Ovary (tissue), 3 donors: ENCODE measurements at regions not wholly inside any gene's neighbourhood (a gene's known extent, or its start where the extent isn't known, plus 50 kb on each side); places are given as distances from the start of the nearest gene placed in this dataset.

Experiments
- POLR2A ChIP-seq: fragments of 450-650 bp; IDR thresholded peaks from one replicate; pipeline ENCODE4 v1.6.1; 2017; ENCODE audit warnings: antibody characterized with exemption, mild to moderate bottlenecking, moderate library complexity
- TF ChIP-seq, protein P1 (sequence below), 3 donors: fragments of 450-650 bp in 2 of 3; fragments of 200-600 bp in 1 of 3; IDR thresholded peaks; one replicate each; pipeline versions ENCODE4 v1.5.1 to v1.8.0; 2016 to 2022; ENCODE audit warnings: antibody characterized with exemption in 3 of 3, mild to moderate bottlenecking in 1 of 3
- donor health status: DM: no; HTN: no; CAD: no.

DNA sequence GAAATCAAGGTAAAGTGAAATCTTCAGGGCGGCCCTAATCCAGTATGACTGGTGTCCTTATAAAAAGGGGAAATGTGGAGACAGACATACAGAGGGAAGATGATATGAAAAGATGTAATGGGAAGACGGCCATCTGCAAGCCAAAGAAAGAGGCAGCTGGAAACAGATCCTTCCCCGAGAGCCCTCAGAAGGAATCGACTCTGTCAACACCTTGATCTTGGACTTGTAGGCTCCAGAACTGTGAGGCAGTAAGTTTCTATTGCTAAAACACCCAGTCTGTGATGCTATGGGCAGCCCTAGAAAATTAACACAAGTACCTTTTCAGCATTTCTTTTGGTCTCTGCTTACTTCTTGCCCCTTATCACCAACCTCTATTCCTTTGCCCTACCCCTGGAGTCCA lies 174.7 kb upstream of the TPM1 start:
- TF ChIP-seq, protein P1, sequence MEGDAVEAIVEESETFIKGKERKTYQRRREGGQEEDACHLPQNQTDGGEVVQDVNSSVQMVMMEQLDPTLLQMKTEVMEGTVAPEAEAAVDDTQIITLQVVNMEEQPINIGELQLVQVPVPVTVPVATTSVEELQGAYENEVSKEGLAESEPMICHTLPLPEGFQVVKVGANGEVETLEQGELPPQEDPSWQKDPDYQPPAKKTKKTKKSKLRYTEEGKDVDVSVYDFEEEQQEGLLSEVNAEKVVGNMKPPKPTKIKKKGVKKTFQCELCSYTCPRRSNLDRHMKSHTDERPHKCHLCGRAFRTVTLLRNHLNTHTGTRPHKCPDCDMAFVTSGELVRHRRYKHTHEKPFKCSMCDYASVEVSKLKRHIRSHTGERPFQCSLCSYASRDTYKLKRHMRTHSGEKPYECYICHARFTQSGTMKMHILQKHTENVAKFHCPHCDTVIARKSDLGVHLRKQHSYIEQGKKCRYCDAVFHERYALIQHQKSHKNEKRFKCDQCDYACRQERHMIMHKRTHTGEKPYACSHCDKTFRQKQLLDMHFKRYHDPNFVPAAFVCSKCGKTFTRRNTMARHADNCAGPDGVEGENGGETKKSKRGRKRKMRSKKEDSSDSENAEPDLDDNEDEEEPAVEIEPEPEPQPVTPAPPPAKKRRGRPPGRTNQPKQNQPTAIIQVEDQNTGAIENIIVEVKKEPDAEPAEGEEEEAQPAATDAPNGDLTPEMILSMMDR (IDR thresholded peaks at IDR 0.05) = no peak
- TF ChIP-seq POLR2A = no peak
